Lower leg skin (tissue), 4 donors: ENCODE measurements at regions not wholly inside any gene's neighbourhood (a gene's known extent, or its start where the extent isn't known, plus 50 kb on each side); places are given as distances from the start of the nearest gene placed in this dataset.

ENCODE experiments used
- DNase-seq, 2 donors: peaks; one replicate each; pipeline ENCODE4 v3.0.0-alpha.2; 2019; ENCODE audit warnings: low spot score in 2 of 2
- H3K4me3 ChIP-seq: fragments of 200-600 bp; sonication (generic); 2 replicates; pipeline ENCODE4 v1.5.1; 2017; ENCODE audit warnings: mild to moderate bottlenecking, low read depth; ENCODE audit not compliant: poor library complexity, severe bottlenecking
- POLR2A ChIP-seq, 2 donors: fragments of 450-650 bp; IDR thresholded peaks; one replicate each; pipeline ENCODE4 v1.6.1; 2016 to 2017; ENCODE audit warnings: antibody characterized with exemption in 2 of 2, mild to moderate bottlenecking in 1 of 2, moderate library complexity in 1 of 2
- WGBS, 2 donors: methylation state at CpG; one replicate each; pipeline ENCODE4 v1.1.5; 2018; 5-methylcytosine and 5-hydroxymethylcytosine counted together
- intact Hi-C: fragments of 100-400 bp; cut with DNase I; formaldehyde crosslinking; loops from one replicate; pipeline ENCODE4 v1.15.0; 2023; ENCODE audit warnings: low total_unique reads
- TF ChIP-seq, protein P1 (sequence below), 3 donors: fragments of 450-650 bp; IDR thresholded peaks; one replicate each; pipeline ENCODE4 v1.5.1; 2016; ENCODE audit warnings: antibody characterized with exemption in 3 of 3, mild to moderate bottlenecking in 3 of 3, moderate library complexity in 2 of 3

DNA sequence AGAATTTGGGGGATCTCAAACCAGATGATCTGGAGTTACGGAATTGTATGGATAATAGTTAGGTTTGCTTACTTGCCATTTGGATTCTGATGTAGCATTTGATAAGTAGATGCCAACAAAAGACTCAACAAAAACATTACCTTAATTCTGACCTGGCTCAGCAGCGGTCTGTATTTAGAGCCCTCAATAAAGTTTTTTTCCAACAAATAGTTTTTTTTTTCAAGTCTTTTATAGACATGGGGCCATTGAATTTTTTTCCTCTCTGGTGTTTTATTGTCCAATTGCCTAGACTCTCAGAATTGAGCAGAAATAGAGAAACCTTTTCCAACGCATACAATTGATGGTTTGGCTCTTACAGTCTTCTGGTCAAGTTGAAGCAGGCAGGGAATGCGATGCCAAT, 192.8 kb upstream of the GAS1 start:
- H3K4me3 ChIP-seq, result no peak overlapping the region
- 92 to 93% methylated on average over 4 of the region's 4 CpGs for whole genome bisulfite sequencing, 2 donors
- TF ChIP-seq, protein P1, sequence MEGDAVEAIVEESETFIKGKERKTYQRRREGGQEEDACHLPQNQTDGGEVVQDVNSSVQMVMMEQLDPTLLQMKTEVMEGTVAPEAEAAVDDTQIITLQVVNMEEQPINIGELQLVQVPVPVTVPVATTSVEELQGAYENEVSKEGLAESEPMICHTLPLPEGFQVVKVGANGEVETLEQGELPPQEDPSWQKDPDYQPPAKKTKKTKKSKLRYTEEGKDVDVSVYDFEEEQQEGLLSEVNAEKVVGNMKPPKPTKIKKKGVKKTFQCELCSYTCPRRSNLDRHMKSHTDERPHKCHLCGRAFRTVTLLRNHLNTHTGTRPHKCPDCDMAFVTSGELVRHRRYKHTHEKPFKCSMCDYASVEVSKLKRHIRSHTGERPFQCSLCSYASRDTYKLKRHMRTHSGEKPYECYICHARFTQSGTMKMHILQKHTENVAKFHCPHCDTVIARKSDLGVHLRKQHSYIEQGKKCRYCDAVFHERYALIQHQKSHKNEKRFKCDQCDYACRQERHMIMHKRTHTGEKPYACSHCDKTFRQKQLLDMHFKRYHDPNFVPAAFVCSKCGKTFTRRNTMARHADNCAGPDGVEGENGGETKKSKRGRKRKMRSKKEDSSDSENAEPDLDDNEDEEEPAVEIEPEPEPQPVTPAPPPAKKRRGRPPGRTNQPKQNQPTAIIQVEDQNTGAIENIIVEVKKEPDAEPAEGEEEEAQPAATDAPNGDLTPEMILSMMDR (IDR thresholded peaks at IDR 0.05), result no peak
- no peak for TF ChIP-seq POLR2A (IDR thresholded peaks at IDR 0.05)
- no peak for DNase-seq
- intact Hi-C loops, result no loop called here

DNA sequence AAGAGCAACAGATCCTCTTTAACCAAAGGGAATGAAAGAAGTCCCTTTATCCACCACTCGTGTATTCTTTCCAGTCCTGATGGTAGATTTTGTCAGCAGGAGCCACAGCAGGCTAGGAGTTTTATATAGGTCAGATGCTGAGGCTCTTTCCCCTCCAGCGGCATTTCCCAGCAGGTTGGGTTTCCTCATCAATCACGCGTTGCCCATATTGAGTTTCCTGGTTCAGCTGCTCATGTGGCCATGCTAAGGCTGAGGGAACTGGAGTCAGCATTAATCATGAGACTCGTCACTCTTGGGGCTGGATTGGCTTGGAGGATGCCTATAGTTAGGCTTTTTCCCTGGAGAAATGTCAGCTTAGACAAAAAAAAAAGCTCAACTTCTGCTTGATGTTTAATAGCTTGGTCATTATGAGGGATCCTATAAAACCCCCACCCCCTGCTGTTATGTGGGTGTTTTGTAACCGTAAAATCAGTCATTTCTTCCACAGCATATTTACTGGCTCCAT, 193.4 kb upstream of the GAS1 start:
- H3K4me3 ChIP-seq, result no peak overlapping the region
- no peak for DNase-seq
- WGBS, 2 donors, result 93 to 95% methylated on average over 6 of the region's 6 CpGs
- intact Hi-C loops, result no loop called here
- TF ChIP-seq, protein P1 (IDR thresholded peaks at IDR 0.05), result no peak
- TF ChIP-seq POLR2A (IDR thresholded peaks at IDR 0.05), result no peak

DNA sequence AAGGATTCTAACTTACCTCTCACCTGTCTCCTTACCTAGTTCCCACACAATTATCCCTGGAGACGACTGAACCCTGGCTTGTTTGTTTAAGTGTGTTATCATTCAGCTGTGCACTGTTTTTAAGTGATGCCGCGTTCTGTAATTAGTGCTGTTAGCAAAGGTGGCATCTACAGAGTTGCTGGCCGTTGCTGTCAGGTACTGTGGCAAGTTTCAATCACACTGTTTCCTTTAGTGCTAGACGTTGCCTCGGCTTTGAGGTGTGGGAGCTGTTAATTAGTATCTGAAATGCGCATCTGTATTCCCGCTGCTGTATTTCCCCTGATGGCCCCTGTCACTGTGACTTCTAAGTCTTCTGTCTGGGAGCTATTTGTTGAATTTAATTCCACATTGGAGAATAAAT, 193.8 kb upstream of the GAS1 start:
- intact Hi-C loops, result no loop called here
- WGBS, 2 donors, result 90 to 93% methylated on average over 8 of the region's 8 CpGs
- H3K4me3 ChIP-seq, result no peak overlapping the region
- no peak for DNase-seq
- TF ChIP-seq, protein P1 (IDR thresholded peaks at IDR 0.05), result no peak
- no peak for TF ChIP-seq POLR2A (IDR thresholded peaks at IDR 0.05)

DNA sequence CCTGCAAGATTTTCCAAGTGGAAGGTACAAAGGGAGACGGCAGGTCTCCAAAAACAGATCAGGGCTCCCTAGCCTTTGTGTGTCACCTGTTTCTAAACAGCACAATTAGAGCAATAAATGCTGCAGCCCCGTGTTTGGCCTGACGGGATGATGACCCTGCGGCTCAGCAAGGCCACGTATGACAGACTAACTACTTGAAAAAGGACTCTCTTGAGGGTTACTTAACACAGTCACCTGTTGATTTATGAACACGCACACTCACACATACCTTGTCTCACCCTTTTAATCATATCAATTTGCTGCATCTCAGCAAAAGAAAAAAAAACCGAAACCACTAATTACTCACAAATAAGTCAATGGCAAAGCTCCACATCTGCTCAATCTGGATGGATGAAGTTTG, 199.6 kb upstream of the GAS1 start:
- WGBS, 2 donors, result 68 to 75% methylated on average over 7 of the region's 7 CpGs
- no peak overlapping the region for H3K4me3 ChIP-seq
- DNase-seq, result no peak
- intact Hi-C loops, result no loop called here
- TF ChIP-seq POLR2A (IDR thresholded peaks at IDR 0.05), result no peak
- TF ChIP-seq, protein P1 (IDR thresholded peaks at IDR 0.05), result no peak

DNA sequence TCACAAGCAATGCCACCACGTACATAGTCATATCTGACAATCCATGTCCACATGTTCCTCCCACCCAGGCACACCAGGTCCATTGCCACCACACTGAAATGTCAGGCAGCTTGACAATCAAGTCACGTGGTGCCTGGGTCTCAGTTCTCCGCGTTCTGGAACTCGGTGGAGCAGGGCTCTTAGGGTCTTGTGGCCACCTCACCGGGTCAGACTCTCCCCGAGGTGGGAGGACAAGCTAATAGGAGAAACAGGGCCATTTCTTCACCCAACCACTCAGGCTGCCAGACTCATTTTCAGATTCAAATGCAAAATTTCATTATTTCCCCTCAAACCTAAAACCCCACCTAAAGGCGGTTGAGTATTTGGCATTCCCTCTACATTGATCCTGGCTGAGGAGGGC, 200.5 kb upstream of the GAS1 start:
- intact Hi-C loops, result no loop called here
- 68 to 75% methylated on average over 8 of the region's 8 CpGs for WGBS, 2 donors
- no peak for DNase-seq
- no peak for TF ChIP-seq POLR2A (IDR thresholded peaks at IDR 0.05)
- TF ChIP-seq, protein P1 (IDR thresholded peaks at IDR 0.05), result no peak
- no peak overlapping the region for H3K4me3 ChIP-seq
